ENCODE measurements at regions not wholly inside any gene's neighbourhood (a gene's known extent, or its start where the extent isn't known, plus 50 kb on each side); places are given as distances from the start of the nearest gene placed in this dataset.
"Not testable (repeated sequence)": the region's sequence is repeated elsewhere in the genome, so short reads cannot be mapped to it uniquely, and the experiment has no call there.

GRCh38 chr3:81087607-81088006, 673.8 kb downstream of the GBE1 start:
- no peaks in the 10 kb centered on the region for H3K36me3 Mint-ChIP-seq
- DNase-seq = no peak
- H3K4me1 Mint-ChIP-seq = no peaks in the 10 kb centered on the region
- no peak overlapping the region for H3K27ac Mint-ChIP-seq
- no peak overlapping the region for H3K4me3 Mint-ChIP-seq
- no peaks in the 10 kb centered on the region for H3K27me3 Mint-ChIP-seq (ENCODE audit: low read depth in 3 of 3)
- H3K9me3 Mint-ChIP-seq = peaks cover 3 to 37% (median 19%) of the 10 kb centered on the region in 6 donors

GRCh38 chr3:81086348-81086747, 675.1 kb downstream of the GBE1 start:
- Mint-ChIP-seq H3K27ac (no peak overlapping the region), H3K9me3 (peaks cover 6 to 37% (median 21%) of the 10 kb centered on the region in 6 donors), H3K36me3 (no peaks in the 10 kb centered on the region), H3K27me3 (ENCODE audit: low read depth in 3 of 3) (no peaks in the 10 kb centered on the region), H3K4me1 (no peaks in the 10 kb centered on the region), H3K4me3 (no peak overlapping the region)
- no peak for DNase-seq

- no peaks in the 10 kb centered on the region for H3K4me1 Mint-ChIP-seq
- H3K4me3 Mint-ChIP-seq = no peak overlapping the region
- DNase-seq = no peak
- H3K9me3 Mint-ChIP-seq = peaks cover 8 to 30% (median 11%) of the 10 kb centered on the region in 6 donors
- no peak overlapping the region for H3K27ac Mint-ChIP-seq
- H3K27me3 Mint-ChIP-seq (ENCODE audit: low read depth in 3 of 3) = peaks cover 0 to 1% (median 0%) of the 10 kb centered on the region in 3 donors
- H3K36me3 Mint-ChIP-seq = no peaks in the 10 kb centered on the region
These were observed 680.8 kb downstream of the GBE1 start for GRCh38 chr3:81080608-81081007.

- DNase-seq = no peak
- Mint-ChIP-seq H3K4me3 (no peak overlapping the region), H3K27ac (no peak overlapping the region), H3K36me3 (peaks cover 0 to 3% (median 0%) of the 10 kb centered on the region in 3 donors), H3K27me3 (ENCODE audit: low read depth in 3 of 3) (peaks cover 0 to 1% (median 0%) of the 10 kb centered on the region in 3 donors), H3K9me3 (peaks cover 6 to 27% (median 16%) of the 10 kb centered on the region in 6 donors), H3K4me1 (no peaks in the 10 kb centered on the region)
These were observed 688.9 kb downstream of the GBE1 start for GRCh38 chr3:81072591-81072990.

- peaks cover 0 to 13% (median 3%) of the 10 kb centered on the region in 3 donors for H3K36me3 Mint-ChIP-seq
- no peak overlapping the region for H3K27ac Mint-ChIP-seq
- H3K9me3 Mint-ChIP-seq = peaks cover 11 to 61% (median 33%) of the 10 kb centered on the region in 6 donors
- DNase-seq = no peak
- H3K4me3 Mint-ChIP-seq = no peak overlapping the region
- no peaks in the 10 kb centered on the region for H3K27me3 Mint-ChIP-seq (ENCODE audit: low read depth in 3 of 3)
- no peaks in the 10 kb centered on the region for H3K4me1 Mint-ChIP-seq
These were observed 692.9 kb downstream of the GBE1 start for GRCh38 chr3:81068546-81068945.

GRCh38 chr3:81063896-81064295, 697.5 kb downstream of the GBE1 start:
- H3K27me3 Mint-ChIP-seq (ENCODE audit: low read depth in 3 of 3) = no peaks in the 10 kb centered on the region
- DNase-seq = no peak
- peaks cover 0 to 10% (median 3%) of the 10 kb centered on the region in 3 donors for H3K36me3 Mint-ChIP-seq
- no peak overlapping the region for H3K27ac Mint-ChIP-seq
- H3K4me3 Mint-ChIP-seq = no peak overlapping the region
- no peaks in the 10 kb centered on the region for H3K4me1 Mint-ChIP-seq
- peaks cover 6 to 59% (median 36%) of the 10 kb centered on the region in 6 donors for H3K9me3 Mint-ChIP-seq

- not testable (repeated sequence) for H3K4me3 Mint-ChIP-seq; H3K27me3 Mint-ChIP-seq (ENCODE audit: low read depth in 3 of 3); H3K27ac Mint-ChIP-seq; DNase-seq; H3K4me1 Mint-ChIP-seq; H3K36me3 Mint-ChIP-seq
- H3K9me3 Mint-ChIP-seq = peaks cover 0 to 23% (median 4%) of the 10 kb centered on the region in 6 donors
These were observed 710.3 kb downstream of the GBE1 start for GRCh38 chr3:81051133-81051532.

- H3K4me1 Mint-ChIP-seq = no peaks in the 10 kb centered on the region
- H3K9me3 Mint-ChIP-seq = peaks cover 4 to 32% (median 9%) of the 10 kb centered on the region in 6 donors
These were observed 713.3 kb downstream of the GBE1 start for GRCh38 chr3:81048058-81048665.

GRCh38 chr3:81045976-81046375, 715.5 kb downstream of the GBE1 start:
- no peaks in the 10 kb centered on the region for H3K36me3 Mint-ChIP-seq
- H3K4me3 Mint-ChIP-seq = no peak overlapping the region
- no peak overlapping the region for H3K27ac Mint-ChIP-seq
- no peak for DNase-seq
- H3K9me3 Mint-ChIP-seq = peaks cover 4 to 36% (median 9%) of the 10 kb centered on the region in 6 donors
- H3K27me3 Mint-ChIP-seq (ENCODE audit: low read depth in 3 of 3) = peaks cover 0 to 1% (median 0%) of the 10 kb centered on the region in 3 donors
- no peaks in the 10 kb centered on the region for H3K4me1 Mint-ChIP-seq

More at GRCh38 chr3:81048058-81048665, 713.3 kb downstream of the GBE1 start:
- Mint-ChIP-seq H3K27me3 (ENCODE audit: low read depth in 3 of 3) (no peaks in the 10 kb centered on the region), H3K27ac (no peak overlapping the region), H3K36me3 (no peaks in the 10 kb centered on the region), H3K4me3 (no peak overlapping the region)
- no peak for DNase-seq

- DNase-seq = no peak
- H3K4me3 Mint-ChIP-seq = no peak overlapping the region
- peaks cover 7 to 33% (median 10%) of the 10 kb centered on the region in 6 donors for H3K9me3 Mint-ChIP-seq
- no peaks in the 10 kb centered on the region for H3K36me3 Mint-ChIP-seq
- no peaks in the 10 kb centered on the region for H3K4me1 Mint-ChIP-seq
- peaks cover 0 to 1% (median 0%) of the 10 kb centered on the region in 3 donors for H3K27me3 Mint-ChIP-seq (ENCODE audit: low read depth in 3 of 3)
- H3K27ac Mint-ChIP-seq = no peak overlapping the region
These were observed 716.2 kb downstream of the GBE1 start for GRCh38 chr3:81045246-81045645.

GRCh38 chr3:81043660-81044199, 717.7 kb downstream of the GBE1 start:
- DNase-seq = no peak
- H3K27me3 Mint-ChIP-seq (ENCODE audit: low read depth in 3 of 3) = peaks cover 0 to 1% (median 0%) of the 10 kb centered on the region in 3 donors
- H3K36me3 Mint-ChIP-seq = no peaks in the 10 kb centered on the region
- H3K4me3 Mint-ChIP-seq = no peak overlapping the region
- peaks cover 5 to 36% (median 12%) of the 10 kb centered on the region in 6 donors for H3K9me3 Mint-ChIP-seq
- H3K4me1 Mint-ChIP-seq = no peaks in the 10 kb centered on the region
- no peak overlapping the region for H3K27ac Mint-ChIP-seq

GRCh38 chr3:81043009-81043408, 718.4 kb downstream of the GBE1 start:
- H3K27ac Mint-ChIP-seq = no peak overlapping the region
- H3K9me3 Mint-ChIP-seq = peaks cover 5 to 29% (median 10%) of the 10 kb centered on the region in 6 donors
- DNase-seq = no peak
- H3K27me3 Mint-ChIP-seq (ENCODE audit: low read depth in 3 of 3) = peaks cover 0 to 1% (median 0%) of the 10 kb centered on the region in 3 donors
- H3K4me1 Mint-ChIP-seq = no peaks in the 10 kb centered on the region
- H3K4me3 Mint-ChIP-seq = no peak overlapping the region
- H3K36me3 Mint-ChIP-seq = no peaks in the 10 kb centered on the region

GRCh38 chr3:81041331-81041730, 720.1 kb downstream of the GBE1 start:
- Mint-ChIP-seq H3K36me3 (no peaks in the 10 kb centered on the region), H3K4me3 (no peak overlapping the region), H3K27ac (no peak overlapping the region), H3K9me3 (peaks cover 8 to 36% (median 12%) of the 10 kb centered on the region in 6 donors), H3K27me3 (ENCODE audit: low read depth in 3 of 3) (peaks cover 0 to 1% (median 0%) of the 10 kb centered on the region in 3 donors), H3K4me1 (no peaks in the 10 kb centered on the region)
- DNase-seq = no peak

- DNase-seq = no peak
- Mint-ChIP-seq H3K9me3 (peaks cover 5 to 38% (median 10%) of the 10 kb centered on the region in 6 donors), H3K4me1 (no peaks in the 10 kb centered on the region), H3K4me3 (no peak overlapping the region), H3K36me3 (no peaks in the 10 kb centered on the region), H3K27ac (no peak overlapping the region), H3K27me3 (ENCODE audit: low read depth in 3 of 3) (peaks cover 0 to 1% (median 0%) of the 10 kb centered on the region in 3 donors)
These were observed 721.3 kb downstream of the GBE1 start for GRCh38 chr3:81040107-81040506.
